ENCODE measurements at regions not wholly inside any gene's neighbourhood (a gene's known extent, or its start where the extent isn't known, plus 50 kb on each side); places are given as distances from the start of the nearest gene placed in this dataset.

DNA sequence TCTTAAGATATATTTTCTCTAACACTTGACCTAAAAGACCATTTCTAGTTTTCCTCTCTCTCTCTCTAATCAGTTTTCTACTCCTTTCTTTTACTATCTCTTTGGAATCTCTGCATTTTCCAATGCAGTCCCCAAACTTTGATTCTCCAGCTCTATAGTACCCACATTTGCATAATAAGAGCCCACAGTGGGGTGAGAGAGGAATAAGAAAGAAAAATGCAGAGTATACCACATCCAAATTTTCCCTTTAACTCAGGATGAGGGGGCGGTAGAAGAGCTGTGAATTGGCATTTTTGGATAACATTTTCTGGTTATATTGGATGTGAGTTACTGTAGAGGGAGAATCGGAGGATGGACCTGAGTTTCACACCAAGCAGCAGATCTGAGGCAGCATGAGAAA is 74.4 kb upstream of the SOD3 start:
- no peak for DNase-seq

DNA sequence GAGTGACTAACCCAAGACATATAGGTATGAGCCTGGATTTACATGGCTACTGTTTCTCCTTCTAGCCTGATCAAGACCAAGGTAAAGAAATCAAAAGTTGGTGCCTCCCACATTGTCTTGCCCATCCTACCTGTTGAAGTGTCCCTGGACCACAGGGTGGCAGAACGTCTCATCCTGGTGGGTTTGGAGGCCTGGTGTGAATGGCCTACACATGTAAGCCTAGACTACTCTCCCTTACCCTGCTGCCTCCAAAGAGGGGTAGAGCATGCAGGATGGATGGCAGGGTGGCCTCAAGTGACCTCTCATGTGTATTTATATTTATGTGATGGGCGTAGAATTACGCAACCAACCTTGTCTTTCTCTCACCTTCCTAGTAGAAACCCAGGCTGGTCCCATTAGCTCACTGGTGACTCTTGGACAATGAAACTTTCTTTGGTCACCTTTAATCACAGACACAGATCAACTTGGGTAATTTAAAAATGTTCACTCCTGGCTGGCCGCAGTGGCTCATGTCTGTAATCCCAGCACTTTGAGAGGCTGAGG is 73.3 kb upstream of the SOD3 start:
- no peak for DNase-seq

DNA sequence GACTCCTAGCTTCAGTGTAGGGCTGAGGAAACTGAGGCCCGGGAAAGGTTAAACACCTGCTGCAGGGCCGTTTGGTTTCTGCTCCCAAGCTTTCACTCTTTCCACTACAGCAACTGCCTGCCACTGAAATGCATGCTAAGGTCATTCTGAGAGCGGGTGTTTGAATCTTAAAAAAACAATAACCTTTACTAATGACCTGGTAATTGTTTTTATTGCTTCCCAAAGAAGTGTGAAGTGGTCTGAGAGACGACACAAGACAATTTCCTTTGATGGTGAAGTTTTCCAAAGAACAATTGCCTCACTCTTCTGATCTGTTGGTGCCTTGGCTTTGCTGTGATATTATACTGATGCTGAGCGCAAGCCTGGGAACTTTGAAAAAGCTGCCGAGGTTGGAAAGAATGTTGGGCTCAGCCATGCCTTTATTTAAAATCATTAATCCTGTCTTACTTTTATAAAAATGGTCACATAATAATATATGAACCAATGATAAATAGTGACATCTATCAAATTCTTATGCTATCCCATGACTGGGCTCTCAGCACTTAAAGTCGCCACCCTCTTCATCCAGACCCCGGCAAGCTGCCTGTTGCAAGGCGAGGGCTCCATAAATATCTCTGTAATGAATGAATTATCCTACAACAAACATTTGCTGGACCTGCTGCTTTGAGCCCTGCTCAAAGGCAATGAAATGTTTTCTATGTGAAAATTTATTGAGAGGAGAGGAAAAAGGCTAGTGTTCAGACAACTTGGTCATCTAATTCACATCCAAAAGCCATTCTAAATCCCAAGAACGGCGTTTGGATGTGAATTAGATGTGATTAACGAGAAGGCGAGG is 67.8 kb upstream of the SOD3 start:
- no peak for DNase-seq

DNA sequence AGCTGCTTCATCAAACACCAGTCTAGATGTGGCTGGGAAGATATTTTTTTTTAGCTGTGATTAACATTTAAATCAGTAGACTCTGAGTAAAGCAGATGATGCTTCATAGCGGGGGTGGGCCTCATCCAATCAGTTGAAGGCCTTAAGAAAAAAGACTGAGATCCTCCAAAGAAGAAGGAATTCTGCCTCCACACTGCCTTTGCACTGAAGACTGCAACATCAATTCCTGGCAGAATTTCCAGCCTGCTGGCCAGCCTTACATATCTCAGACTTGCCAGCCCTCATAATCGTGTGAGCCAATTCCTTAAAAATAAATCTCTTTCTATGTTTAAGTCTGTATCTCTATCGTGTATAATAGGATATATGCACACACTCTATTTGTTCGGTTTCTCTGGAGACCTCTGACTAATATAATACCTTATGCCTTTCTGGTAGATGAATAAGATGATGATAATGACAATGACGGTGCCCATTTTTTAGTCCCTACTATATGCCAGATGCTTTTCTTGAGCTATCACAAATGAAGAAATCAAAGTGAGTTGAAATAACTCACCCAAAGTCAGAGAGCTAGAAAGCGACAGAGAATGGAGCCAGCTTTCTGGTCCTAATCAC is 66.1 kb upstream of the SOD3 start:
- DNase-seq: no peak

DNA sequence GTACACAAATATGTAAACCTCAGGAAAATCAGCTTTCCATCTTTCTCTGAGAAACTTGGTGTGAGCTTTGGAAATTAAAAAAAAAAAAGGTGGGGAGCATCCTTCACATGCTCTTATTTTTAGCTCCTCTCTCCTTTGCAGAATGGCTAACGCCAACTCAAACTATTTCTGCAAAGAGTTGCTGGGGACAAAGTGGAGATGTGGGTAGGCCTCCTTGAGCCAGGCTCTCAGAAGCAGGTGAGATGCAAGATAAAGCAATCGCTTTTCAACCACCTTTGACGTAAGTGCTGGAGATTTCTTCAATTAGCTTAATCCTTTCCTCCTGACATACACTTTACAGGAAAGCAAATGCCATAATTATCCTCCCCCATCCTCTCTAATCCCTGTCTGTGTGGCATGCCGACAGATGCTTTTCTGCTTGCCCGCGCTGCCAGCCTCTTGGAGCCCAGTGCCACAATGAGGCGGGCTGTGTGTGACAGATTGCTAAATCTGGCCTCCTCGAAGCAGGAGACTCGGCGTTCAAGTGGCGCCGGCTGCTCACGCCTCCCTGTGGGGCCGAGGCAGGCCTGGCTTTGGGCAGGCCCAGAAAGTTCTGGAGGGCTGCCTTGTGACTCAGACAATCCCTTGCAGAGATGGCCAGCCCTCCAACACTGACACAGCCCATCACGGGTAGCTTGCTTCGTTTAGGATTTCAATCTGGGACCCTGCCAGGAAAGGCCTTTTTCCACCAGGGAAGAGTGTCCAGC is 64.9 kb upstream of the SOD3 start:
- DNase-seq: no peak

DNA sequence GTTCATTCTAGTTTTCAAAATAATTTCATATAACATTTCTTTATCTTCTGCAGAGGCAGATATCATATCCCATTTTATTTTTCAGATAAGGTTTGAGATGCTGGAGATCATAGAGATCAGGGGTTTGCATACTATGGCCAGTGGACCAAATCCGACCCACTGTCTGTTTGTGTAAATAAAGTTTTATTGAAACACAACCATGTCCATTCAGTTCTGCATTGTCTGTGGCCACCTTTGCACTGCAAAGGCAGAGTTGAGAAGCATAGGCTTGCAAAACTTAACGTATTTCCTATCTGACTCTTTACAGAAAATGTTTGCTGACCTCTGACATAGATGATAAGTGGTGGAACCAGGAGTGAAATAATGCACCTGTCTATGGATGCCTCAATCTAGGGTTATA is 63.9 kb upstream of the SOD3 start:
- no peak for DNase-seq

DNA sequence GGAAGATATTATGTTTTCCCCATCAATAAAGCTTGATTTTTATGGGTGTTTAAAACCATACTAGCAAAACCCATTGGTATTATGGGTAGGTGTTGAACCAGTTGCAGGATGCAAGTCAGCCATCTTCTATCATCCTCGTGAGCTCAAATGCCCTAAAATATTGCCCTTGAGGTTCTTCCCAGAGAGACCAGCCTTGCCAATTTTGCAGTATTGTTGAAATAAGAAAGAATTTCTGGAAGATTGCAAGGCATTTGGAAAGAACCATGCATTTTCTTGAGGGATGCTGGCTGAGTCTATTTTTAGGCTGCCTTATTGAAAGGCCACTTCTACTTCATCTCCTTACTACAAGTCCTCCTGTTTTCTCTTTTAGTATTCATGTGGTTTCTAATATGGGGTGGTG is 60.9 kb upstream of the SOD3 start:
- DNase-seq: no peak

DNA sequence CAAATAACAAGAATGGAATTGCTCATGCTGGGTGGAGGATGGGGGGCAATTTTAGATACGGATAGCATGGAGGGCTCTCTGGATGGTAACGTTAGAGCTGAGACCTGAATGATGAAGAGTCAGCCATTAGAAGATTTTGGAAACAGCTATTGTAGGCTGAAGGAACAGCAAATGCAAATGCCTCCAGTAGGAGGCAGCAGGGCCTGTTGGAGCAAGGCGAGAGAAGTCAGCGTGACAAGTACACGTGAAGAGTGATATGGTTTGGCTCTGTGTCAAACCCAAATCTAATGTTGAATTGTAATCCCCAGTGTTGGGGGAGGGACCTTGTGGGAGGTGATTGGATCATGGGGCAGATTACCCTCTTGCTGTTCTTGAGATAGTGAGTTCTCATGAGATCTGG is 59.3 kb upstream of the SOD3 start:
- peak; percentile 66 for DNase-seq

DNA sequence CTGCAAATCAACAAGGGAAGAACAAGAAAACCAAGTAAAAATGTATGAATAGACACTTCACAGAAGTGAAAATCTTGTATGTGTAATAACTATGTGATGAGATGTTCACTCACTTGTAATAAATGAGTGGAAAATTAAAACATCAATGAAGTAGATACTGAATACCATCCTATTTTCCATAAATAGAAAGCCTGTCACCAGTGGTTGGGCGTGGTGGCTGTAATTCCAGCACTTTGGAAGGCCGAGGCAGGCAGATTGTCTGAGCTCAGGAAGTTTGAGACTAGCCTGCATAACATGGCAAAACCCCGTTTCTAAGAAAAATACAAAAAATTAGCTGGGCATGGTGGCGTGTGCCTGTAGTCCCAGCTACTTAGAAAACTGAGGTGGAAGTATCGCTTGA is 53.5 kb upstream of the SOD3 start:
- no peak for DNase-seq

DNA sequence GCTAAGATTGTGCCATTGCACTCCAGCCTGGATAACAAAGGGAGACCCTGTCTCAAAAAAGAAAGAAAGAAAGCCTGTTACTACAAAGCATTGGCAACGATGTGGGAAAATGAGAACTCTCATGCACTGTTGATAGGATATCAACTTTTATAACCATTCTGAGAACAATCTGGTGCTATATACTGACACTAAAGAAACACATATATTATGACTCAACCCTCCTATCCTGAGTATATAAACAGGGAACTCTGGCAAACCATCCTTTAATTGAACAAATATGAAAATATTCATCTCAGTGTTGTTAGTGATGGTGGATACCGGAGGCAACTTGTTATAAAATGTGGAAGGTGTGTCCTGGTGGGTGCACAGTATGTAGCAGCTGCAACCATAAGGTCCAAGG is 53.0 kb upstream of the SOD3 start:
- no peak for DNase-seq

DNA sequence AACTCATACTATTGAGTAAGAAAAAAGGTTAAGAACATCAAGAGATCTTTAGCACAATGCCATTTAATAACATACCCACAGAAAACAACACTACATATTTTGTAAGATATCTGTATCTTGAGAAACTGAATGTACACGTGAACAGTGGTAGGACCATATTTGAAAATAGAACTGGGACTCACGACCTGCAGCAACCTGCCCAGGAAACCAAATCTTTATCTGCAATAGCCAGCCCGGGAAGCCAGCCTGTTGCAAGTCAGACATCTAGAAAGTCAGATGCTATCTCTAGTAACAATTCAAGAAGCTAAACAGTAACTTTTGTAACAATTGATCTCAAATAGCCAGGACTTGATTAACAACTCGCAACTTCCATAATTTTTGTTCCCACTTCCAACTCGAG is 52.6 kb upstream of the SOD3 start:
- peak; percentile 61 for DNase-seq

DNA sequence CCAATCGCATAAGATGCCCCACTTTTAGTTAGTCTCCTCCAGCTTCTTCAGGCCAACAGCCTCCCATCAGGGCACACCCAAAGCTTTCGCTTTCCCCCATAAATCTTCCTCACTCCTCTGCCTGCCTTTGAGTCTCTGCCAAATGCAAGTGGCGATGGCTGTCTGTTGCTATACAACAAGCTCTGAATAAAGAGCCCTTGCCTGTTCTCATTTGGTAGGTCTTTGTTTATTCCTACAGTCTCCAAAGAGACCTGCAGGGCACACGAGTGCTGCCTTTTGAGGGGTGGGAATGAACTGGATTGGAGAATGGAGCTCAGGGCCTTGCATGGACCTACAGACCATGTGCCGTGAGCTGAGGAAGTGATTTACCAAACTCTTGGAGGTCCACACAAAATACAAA is 52.2 kb upstream of the SOD3 start:
- DNase-seq: peak; percentile 61

DNA sequence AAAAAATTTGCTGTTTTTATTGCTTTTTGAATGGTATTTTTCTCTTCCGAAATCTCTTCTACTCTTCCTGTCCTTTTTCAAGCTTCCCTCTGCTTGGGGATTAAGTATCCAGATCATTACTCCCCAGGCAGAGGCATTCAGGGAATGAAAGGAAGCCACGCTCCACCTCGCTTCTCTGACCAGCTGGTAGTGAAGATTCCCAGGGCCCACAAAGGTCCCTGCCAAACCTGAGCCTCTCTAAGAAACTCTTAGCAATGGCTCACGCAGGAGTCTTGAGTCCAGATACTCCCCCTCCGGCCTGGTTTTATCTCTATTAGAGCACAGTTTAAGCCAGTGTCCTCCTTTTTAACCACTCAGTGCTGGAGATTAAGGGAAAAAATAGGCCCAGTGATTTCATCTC is 51.4 kb upstream of the SOD3 start:
- DNase-seq: no peak

DNA sequence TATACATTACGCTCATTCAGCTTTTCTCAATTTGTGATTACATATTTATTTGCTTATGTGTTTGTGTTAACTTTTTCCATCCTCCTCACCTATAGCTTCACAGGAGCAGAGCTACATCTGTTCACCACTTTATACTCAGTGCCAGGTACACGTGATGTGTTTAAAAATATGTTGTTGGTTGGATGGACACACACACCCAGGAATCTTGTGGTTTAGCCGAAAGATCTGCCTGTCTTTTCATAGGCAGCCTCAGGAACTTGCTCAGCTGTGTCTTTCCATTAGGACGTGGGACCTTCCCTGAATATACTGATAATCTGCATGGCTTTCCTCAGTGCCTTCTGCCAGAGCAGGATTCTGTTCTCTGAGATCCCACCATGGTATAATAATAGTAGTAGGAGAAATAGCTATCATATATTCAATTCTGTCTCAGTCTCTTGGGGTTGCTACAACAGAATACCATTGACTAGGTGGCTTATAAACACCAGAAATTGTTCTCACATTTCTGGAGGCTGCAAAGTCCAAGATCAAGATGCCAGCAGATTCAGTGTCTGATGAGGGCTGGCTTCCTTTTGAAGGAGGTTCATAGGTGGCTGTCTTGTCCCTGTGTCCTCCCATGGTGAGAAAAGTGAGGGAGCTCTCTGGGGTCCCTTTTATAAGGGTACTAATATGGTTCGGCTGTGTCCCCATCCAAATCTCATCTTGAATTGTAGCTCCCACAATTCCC is 50.0 kb upstream of the SOD3 start:
- DNase-seq: no peak
